Limb (tissue), 2 donors: ENCODE measurements at regions not wholly inside any gene's neighbourhood (a gene's known extent, or its start where the extent isn't known, plus 50 kb on each side); places are given as distances from the start of the nearest gene placed in this dataset.

Experiments used
- DNase-seq, 2 donors: peaks; one replicate each; pipeline ENCODE4 v3.0.0-alpha.2; 2016; ENCODE audit errors: extremely low spot score in 2 of 2

DNA sequence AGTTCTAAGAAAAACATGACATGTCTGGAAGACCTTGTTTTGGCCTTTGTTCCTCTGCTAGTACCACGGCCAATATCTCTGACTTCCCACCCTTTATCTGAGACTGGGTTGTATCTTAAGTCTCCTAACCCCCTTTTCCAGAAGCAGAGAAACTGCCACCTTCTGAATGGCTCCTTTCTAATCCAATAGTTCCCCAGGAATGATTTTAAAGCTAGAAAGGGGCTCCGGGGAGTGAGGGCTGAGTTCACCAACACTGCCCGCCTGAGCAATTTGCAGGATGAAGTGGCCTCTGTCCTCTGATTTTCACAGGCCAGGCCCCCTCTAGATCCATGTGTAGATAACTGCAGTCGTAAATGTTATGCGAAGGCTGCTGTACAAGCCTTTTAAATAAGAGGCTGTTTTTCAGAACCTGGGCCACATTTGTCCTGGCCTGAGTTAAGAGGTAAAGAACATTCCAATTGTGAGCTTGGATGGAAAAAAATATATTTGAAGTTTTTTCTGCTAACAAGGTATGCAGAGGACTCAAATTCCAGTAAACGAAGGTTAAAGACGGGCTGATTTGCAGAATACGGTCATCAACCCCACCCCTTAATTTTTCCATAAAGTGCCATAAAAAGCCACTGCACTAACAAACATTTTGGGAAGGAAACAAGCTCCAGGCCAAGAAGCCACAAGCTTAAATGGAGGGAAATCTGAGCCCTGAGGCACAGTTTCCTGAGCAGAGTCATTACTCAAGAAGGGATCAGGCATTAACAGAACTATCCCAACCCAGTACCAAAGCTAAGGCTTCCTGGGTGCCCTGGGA is 117.0 kb upstream of the MAF start:
- DNase-seq, result peak in 1 of 2 donors; percentile 35

DNA sequence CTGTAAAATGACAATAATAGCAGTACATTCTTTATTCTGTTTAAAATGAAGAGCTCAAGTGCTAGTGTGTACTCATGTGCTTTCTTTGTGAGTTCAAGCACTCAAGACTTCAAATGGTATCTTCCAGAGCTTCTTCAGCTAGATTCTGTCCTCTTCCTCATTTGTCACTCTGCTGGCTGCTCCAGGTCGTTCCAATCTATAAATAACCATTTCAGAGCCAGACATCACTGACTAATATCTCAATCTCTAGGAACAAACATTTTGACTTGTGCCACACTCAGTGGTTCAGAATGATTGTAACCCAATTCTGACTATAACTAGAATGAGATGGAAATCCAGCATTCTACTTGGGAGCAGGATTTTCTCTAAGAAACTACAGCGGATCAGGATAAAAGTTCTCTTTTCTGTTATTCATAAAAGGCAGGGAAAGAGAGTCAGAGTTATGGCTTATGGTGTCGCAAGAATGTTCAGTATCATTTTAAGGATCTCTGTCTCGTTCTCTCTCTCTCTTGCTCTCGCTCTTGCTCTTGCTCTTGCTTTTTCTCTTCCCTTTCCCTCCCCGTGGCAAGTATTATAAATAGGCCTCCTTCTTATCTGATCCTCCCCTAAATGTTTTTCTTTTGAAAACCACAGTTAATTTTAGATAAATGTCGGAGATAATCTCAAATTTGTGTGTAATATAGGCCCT is 116.3 kb upstream of the MAF start:
- no peak for DNase-seq

DNA sequence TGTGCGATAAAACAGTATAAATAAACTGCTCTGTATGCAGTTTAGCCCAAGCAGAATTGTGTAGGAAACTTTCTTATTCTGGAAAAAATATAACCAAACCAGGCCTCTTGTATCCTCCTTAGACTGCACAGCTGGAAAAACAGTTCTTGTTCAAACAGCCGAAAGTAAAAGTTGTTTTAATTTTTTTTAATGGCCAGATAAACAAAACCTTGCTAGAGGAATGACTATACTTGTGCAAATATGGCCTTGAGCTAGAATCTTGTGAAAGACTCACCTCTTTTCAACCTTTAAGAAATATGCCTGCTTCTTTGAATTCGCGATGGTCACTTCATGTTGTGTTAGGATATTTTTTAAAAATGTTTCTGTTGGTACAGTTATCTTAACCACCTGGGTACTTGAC is 114.5 kb upstream of the MAF start:
- DNase-seq, result peak in 1 of 2 donors; percentile 23

DNA sequence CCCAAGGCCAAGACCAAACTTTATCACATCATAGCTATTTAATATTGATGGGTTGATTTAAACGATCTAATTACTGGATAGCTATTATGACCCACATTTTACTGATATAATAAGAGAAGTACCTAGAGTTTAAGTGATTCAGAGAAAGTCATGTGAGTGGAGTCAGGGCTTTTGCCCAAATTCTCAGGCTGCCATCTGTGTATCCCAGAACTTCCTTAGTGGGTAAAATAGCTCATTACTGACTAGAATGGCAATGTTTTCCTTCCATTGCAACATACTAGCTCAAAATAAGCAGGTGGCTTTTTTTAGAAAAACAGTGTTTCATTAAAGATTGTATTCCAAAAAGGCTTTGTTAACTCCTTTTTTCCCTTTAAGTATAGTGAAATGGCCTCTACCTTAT is 113.9 kb upstream of the MAF start:
- DNase-seq, result no peak

DNA sequence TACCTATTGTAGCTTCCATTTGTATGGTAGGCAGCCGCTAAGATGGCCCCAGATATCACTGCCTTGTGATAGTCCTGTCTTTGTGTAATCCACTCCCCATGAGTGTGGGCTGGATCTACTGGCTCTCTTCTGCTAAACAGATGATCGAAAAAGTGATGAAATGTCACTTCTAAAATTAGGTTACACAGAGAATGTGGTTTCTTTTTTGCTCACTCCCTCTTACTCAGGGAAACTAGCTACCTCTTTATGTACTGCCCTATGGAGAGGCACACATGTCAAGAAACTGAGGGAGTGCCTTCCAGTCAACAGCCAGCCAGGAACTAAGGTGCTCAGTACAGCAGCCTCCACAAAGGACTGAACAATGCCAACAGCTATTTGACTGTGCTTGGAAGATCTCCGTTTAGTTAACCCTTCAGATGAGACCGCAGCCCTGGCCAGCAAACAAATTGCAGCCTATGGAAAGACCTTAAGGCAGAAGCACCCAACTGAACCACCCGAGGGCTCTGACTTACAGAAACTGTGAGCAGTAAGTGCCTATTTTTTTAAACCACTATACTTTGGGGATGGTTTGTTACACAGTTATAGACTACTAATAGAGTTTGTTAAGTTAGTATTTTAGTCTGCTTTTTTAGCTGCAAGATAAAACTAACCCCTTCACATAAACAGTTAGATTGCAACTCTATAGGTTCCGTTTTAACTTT is 113.2 kb upstream of the MAF start:
- no peak for DNase-seq

DNA sequence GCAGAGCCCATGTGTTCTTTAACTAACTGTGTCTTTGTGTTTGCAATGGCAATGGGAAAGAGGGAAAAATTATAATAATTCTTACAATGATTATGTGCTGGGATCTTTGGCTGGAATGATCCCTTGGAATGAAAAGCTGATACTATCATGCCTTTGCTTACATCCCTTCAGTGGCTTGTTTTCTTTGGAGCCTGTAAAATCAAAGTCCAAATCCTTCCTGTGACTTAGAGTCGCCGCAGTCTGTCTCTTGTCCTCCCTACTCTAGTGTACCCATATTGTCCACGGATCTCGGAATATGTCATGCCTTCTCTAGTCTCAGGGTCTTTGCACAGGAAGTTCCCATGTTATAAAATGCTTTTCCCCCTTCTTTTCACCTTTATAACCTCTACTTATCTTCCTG is 111.7 kb upstream of the MAF start:
- no peak for DNase-seq

DNA sequence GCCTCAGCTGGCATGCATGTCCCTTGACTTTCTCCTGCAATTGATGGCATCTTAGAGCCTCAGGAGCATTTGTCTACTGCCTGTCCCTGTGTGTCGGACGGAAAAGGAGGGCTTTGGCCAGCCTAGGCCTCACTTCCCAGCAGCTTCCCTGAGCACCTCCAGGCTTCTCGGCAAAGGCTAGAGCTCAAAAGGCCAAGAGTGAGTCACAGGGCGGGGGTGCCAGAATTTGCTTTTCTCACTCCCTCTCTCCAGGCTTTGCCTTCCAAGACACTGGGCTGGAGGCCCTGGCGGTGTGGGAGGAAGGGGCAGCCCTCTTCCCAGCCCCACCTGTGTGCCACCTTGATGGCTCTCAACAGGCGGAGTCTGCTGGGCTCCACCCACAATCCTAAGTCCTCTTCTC is 107.3 kb upstream of the MAF start:
- no peak for DNase-seq

DNA sequence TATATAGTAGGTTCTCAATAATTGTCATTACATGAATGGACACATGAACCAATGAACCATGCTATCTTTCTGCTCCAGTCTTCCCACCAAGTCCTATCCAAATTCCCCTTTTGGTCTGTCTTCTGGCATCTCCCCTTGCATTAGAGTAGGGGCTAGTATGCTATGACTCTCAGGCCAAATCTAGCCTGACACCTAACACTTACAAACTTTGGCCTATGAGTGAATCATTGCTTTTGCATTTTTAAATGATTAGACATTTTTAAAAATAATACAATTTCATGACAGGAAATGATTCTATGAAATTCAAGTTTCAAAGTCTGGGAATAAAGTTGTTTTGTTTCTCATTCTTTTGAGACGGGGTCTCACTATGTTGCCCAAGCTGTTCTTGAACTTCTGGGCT is 102.5 kb upstream of the MAF start:
- DNase-seq, result no peak

DNA sequence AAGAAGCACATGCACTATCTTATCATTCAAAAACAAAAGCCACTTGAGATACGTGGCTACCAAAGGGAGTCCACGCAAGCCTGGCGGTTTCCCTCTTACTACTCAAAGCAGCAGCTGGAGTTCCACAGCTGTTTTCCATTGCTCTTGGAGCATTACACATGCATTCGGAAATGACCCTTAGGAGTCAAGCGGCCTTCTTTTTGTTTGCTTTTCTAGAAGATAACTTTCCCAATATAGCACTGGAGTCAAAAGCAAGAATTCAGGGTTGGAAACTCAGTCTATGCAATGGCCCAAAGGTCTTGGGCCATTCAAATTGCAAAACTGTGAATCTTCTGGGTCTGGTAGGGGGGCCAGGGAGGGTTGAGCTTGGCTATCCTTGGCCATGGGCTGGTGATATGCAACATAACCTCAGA is 97.8 kb upstream of the MAF start:
- DNase-seq, result no peak

DNA sequence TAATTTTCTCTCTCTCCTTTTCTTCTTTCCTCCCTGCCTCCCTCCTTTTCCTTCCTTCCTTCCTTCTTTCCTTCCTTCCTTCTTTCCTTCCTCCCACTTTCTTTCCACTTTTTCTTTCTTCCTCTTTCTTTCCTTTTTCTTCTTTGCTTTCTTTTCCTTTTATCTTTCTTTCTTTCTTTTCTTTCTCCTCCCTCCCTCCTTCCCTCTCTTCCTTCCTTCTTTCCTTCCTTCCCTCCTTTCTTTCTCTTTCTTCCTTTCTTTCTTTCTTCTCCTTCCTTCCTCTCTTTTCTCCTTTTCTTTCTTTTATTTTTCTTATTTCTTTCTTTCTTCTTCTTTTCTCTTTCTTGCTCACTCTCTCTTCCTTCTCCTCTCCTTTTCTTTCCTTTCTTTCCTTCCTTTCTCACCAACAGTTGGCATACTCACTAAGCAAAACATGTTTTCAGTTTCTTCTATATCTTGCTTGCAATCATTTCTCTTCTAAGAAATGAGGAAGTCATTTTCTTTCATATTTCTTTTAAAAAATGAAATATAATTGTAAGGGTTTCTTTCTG is 97.1 kb upstream of the MAF start:
- DNase-seq, result no peak

DNA sequence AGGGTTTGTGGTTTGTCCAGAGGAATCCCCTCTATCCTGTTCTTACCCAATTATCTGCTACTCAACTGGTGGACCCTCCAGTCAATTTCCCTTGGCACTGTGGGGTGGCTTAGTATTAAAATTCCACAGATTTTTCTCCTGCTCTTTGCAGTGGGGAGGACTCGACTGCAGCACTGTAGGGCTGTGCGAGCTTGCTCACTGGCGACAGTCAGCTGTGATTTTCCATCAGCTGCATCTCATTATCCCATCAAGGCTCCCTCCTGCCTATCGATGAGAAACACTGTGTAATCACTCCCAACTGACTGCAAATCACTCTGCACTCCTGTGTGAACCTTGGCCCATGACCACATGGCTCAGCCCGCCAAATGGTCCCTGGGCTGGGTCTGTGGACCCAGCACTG is 90.5 kb upstream of the MAF start:
- peak in 1 of 2 donors; percentile 49 for DNase-seq

DNA sequence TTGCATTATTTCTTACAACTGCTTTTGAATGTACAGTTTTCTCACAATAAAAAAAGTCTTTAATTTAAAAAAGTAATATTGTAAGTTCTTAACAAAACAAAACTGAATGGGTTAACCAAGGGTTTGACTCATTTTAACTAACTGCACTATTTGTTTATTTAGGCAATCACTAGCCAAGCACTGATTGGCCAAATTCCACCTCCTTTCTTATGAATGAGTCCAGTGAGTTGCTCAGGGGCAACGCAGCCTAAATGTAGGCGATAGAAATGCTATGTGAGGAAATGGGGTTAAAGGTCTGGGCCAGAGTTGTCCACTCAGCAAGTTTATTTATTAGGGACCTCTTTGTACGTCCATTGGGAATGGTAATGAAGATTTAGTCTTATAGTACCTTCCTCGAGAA is 89.6 kb upstream of the MAF start:
- no peak for DNase-seq

DNA sequence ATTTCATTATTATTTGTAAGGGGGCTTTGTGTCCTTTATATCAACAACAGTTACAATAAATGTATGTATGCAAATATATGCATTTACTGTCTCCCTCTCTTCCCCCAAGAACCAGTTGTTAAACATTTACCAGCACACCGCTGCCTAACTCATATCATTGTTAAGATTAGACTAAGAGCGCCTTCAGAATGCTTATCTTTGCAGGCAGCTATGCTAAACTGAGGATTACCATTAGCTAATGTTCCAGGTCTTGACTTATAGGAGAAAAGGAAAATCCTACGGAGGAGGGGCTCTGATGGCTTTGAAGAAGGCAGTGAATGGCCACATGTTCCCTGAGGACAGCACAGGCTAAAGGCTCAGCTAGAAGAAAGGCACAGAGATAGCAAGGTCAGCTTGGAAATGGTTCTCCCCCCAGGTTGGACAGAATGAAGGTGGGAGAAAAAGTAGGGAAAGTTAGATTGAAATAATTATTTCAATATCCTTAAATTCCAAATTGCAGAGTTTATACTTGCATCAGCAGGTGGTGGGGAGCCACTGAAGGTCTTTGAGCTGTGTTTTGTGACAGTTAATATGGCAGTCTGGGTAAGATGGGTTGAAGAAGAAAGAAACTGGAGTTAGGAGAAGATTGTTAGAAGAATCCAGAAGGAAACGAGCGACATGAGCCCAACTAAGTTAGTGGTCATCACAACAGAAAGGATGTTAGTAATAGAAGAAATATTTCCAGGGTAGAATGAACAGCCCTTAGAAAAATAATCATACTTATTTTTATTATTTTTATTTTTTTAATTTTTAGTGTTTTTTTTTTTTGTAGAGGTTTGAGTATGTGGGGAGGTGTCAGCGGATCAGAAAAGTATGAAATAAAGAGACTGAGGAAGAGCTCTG is 87.0 kb upstream of the MAF start:
- DNase-seq, result no peak

DNA sequence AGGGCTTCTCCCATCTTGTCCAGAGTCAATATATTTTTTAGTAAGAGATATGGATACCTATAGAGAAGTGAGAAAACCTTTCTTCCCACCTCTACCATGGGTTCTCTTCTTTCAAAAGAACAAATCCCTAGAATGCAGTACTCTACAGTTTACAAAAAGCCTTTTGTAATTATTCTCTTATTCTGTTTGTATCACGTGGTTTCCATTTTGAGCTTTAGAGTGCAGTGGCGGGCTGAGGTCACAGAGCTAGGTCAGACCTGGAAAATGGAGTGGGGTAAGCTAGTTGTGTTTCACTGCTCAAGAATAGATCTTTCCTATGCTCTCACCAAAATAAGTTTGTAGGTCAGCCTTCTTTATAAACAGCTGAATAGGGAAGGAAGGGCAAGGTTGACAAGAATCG is 85.3 kb upstream of the MAF start:
- no peak for DNase-seq

DNA sequence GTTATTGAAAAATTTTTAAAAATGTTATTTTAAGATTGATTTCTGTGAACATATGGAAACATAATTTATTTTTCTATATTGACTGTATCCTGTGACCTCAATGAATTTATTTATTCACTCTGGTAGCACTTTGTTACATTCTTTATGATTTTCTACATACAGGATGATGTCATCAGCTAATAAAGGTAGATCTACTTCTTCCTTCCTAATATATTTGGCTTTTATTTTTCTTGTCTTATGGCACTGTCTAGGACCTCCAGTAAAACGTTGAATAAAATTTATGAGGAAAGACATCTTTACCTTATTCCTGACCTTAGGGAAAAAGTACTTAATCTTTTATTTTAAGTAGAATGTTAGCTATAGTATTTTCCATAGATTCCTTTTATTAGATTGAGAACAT is 78.8 kb upstream of the MAF start:
- DNase-seq, result no peak

DNA sequence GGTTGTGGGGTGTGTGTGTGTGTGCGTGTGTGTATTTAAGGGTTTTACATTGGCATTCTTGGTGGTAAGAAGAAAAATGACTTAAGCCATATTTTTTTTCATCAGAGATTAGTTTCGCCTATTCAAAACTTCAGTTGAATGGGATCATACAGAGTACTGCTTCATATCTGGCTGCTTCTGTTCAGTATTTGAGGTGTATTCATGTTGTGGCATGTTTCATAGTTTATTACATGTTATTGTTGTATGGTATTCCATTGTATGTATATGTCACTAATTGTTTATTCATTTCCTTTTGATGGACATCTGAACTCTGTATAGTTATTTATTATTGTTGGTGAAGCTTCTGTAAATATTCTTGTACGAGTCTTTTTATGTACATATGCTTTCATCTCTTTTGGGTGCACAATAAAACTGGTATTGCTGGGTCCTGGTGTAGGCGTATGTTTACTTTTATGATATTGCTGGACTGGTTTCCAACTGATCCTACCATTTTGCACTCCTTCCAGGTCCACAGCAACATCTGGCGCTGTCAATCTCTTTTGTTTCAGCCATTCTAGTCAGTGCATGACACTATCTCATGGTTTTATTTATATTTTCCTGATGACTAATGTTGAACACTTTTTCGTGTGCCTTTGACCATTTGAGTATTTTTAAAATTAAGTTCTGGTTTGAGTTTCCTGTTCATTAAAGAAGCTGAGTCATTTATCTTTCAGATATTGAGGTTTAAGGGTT is 77.4 kb upstream of the MAF start:
- no peak for DNase-seq

DNA sequence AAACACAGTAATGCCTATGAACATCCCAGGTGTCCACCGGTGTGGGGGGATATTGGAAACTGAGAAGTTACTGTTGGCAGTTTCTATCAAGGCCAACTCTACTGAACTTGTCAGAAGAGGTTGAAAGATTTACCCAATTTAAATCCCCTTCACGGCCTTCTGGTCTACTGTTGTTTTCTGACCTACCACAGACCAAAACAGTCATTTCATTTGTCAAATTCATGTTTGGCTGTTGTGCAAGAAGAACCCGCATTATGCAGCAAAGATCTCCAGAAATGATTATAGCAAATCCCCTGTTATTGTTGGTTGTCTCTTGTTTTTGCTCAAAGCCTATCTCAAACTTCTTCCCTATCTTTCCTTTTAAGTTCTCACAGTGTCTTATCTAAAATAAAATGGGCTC is 73.1 kb upstream of the MAF start:
- DNase-seq, result no peak

DNA sequence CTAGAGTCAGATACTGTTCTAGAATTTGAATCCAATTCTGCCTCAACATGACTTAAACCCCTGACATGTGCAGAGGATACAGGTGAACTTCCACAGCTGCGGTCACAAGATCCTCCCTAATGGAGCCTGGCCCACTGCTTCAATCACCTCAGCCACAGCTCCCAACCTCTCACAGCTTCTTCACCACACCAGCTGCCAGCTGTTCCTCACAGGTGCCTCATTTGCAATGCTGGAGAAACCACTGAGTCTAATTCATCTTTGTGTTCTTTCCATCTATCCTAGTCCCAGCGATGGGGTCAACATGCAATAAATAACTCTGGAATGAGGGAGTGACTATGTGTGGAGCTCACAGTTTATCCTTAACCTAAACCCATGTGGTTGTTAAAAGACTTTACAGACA is 72.0 kb upstream of the MAF start:
- no peak for DNase-seq

DNA sequence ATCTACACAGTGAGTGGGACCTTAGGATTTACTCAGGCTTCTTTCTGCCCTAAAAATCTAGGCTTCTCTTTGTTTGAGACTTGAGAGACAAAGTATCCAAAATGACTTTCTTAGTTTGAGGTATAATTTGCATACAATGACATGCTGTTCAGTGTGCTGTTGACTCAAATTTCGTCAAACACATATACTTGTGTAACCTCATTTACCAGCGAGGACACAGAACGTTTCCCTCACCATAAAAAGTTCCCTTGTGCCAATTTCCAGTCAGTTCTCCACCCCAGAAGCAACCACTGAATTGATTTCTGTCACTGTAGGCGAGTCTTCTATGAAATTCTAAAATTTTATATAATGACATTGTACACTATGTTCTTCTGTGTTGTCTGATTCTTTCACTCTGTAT is 68.0 kb upstream of the MAF start:
- DNase-seq, result no peak

DNA sequence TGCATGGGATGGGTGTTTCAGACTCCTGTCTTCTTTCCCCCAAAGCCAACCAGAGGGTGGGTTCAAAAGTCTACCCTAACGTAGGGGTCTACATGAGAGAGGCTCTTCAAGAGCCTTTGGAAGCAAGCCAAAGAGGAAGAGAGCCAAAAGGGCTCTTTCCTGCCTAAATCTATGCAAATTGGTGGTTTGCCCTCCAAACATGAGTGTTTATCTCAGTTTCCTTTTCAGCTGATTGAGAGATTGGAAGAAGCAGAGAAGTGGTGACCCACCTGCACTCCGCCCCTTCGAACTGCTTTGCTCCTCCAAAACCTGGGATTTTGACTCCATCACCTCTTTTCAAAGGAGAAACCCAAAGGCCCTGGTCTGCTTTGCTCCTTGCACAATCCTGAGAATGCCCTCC is 65.4 kb upstream of the MAF start:
- DNase-seq, result no peak

DNA sequence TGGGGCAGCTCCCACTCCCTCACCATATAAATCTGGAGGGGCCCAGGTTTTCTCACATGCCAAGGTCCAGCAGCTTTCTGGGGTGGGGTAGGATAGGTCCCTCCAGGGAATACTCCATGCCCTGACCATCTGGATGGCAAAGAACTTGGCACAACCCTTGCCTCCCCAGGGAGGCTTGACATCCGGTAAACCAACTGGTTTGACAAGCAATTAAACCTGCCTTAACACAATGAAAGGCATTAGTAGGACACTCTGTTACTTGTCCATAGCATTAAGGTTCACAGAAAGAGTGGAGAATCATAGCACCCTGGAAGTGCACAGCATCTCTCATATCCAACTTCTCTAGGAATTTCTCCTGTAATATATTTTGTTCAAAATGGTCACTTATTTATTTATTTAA is 63.9 kb upstream of the MAF start:
- DNase-seq, result no peak
